ENCODE measurements at regions not wholly inside any gene's neighbourhood (a gene's known extent, or its start where the extent isn't known, plus 50 kb on each side); places are given as distances from the start of the nearest gene placed in this dataset.

DNA sequence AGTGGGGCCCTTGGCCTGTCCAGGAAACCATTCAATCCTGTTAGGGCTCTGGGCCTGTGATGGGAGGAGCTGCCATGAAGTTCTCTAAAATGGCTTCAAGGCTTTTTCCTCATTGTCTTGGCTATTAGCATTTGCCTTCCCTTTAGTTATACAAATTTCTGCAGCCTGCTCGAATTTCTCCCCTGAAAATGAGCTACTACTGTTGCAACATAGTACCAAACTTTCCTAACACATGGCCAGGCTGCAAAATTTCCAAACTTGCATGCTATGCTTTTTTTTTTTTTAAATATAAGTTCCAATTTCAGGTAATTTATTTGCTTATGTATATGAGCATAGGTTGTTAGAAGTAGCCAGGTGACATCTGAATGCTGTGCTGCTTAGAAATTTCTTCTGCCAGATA, 560.8 kb upstream of the TBL1XR1 start:
- H3K9ac ChIP-seq (ENCODE audit: low read length): no peak overlapping the region
- no peak overlapping the region for H3K4me2 ChIP-seq (ENCODE audit: low read length)
- no peak overlapping the region for H3K23ac ChIP-seq (ENCODE audit: low read length)
- no peak overlapping the region for H2BK5ac ChIP-seq (ENCODE audit: low read depth, low read length, poor library complexity)
- no peaks in the 10 kb centered on the region for H3K27me3 ChIP-seq (ENCODE audit: insufficient read depth, low read length)
- no peak overlapping the region for H4K8ac ChIP-seq (ENCODE audit: low read depth, low read length)
- no peak overlapping the region for H2BK120ac ChIP-seq (ENCODE audit: insufficient read depth, low read length, poor library complexity)
- H4K91ac ChIP-seq (ENCODE audit: low read depth, low read length): no peak overlapping the region
- peaks cover 3% of the 10 kb centered on the region in 2 experiments for H3K4me1 ChIP-seq (ENCODE audit: control insufficient read depth in 1 of 2, insufficient read depth in 2 of 2, low read length in 2 of 2)
- no peak overlapping the region for H2AFZ ChIP-seq (ENCODE audit: insufficient read depth, low read length, poor library complexity)
- H4K12ac ChIP-seq (ENCODE audit: low read depth, low read length): no peak overlapping the region
- H2BK12ac ChIP-seq (ENCODE audit: low read length): no peak overlapping the region
- H3K14ac ChIP-seq (ENCODE audit: low read length): no peak overlapping the region
- H3K18ac ChIP-seq (ENCODE audit: low read length): no peak overlapping the region
- no peak overlapping the region for H2AK5ac ChIP-seq (ENCODE audit: low read length)
- H3K36me3 ChIP-seq (ENCODE audit: control insufficient read depth in 1 of 2, insufficient read depth in 2 of 2, low read length in 2 of 2): no peaks in the 10 kb centered on the region
- WGBS (ENCODE audit: extremely low coverage, insufficient coverage, insufficient read length): no CpG with 5 or more reads among the region's 1 CpG
- no peaks in the 10 kb centered on the region for H3K79me1 ChIP-seq (ENCODE audit: low read length)
- H3K9me3 ChIP-seq (ENCODE audit: insufficient read depth, low read depth, low read length): peaks cover 3% of the 10 kb centered on the region
- no peak overlapping the region for H3K4ac ChIP-seq (ENCODE audit: low read depth, low read length)
- no peak for DNase-seq
- no peak overlapping the region for H3K4me3 ChIP-seq (ENCODE audit: low read depth, low read length)
- H3K27ac ChIP-seq (ENCODE audit: low read depth, low read length): no peak overlapping the region
- H3K79me2 ChIP-seq (ENCODE audit: control insufficient read depth, insufficient read depth, low read length, poor library complexity): no peaks in the 10 kb centered on the region

DNA sequence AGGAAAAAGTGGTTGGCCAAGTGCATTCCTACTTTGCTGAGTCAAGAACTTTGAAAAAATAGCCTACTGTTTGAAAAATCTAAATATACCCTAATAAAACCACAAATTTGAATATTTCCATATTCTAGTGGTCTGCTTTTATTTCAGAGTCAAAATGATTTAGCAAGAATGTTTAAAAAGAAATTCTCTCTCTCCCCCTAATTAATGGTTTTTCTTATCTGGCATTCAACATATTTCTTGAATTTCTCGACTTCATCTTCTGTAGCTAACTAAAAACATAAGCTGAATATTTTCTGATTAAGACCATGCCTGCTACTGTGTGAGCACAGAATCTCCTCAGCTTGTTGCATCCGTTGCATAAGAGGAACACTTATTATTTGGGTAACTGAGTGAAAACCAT, 563.5 kb upstream of the TBL1XR1 start:
- no peak overlapping the region for H4K12ac ChIP-seq (ENCODE audit: low read depth, low read length)
- no peaks in the 10 kb centered on the region for H3K4me1 ChIP-seq (ENCODE audit: control insufficient read depth in 1 of 2, insufficient read depth in 2 of 2, low read length in 2 of 2)
- no peak overlapping the region for H3K4ac ChIP-seq (ENCODE audit: low read depth, low read length)
- H3K27ac ChIP-seq (ENCODE audit: low read depth, low read length): no peak overlapping the region
- H3K27me3 ChIP-seq (ENCODE audit: insufficient read depth, low read length): no peaks in the 10 kb centered on the region
- H2BK120ac ChIP-seq (ENCODE audit: insufficient read depth, low read length, poor library complexity): no peak overlapping the region
- H2AK5ac ChIP-seq (ENCODE audit: low read length): no peak overlapping the region
- H2BK12ac ChIP-seq (ENCODE audit: low read length): no peak overlapping the region
- no peak overlapping the region for H4K8ac ChIP-seq (ENCODE audit: low read depth, low read length)
- H3K9me3 ChIP-seq (ENCODE audit: insufficient read depth, low read depth, low read length): peaks cover 3% of the 10 kb centered on the region
- H3K4me3 ChIP-seq (ENCODE audit: low read depth, low read length): no peak overlapping the region
- H3K36me3 ChIP-seq (ENCODE audit: control insufficient read depth in 1 of 2, insufficient read depth in 2 of 2, low read length in 2 of 2): no peaks in the 10 kb centered on the region
- H2AFZ ChIP-seq (ENCODE audit: insufficient read depth, low read length, poor library complexity): no peak overlapping the region
- no peaks in the 10 kb centered on the region for H3K79me1 ChIP-seq (ENCODE audit: low read length)
- no peaks in the 10 kb centered on the region for H3K79me2 ChIP-seq (ENCODE audit: control insufficient read depth, insufficient read depth, low read length, poor library complexity)
- H3K23ac ChIP-seq (ENCODE audit: low read length): no peak overlapping the region
- H3K14ac ChIP-seq (ENCODE audit: low read length): no peak overlapping the region
- H3K4me2 ChIP-seq (ENCODE audit: low read length): no peak overlapping the region
- H3K18ac ChIP-seq (ENCODE audit: low read length): no peak overlapping the region
- no peak for DNase-seq
- no CpG with 5 or more reads among the region's 2 CpGs for WGBS (ENCODE audit: extremely low coverage, insufficient coverage, insufficient read length)
- no peak overlapping the region for H2BK5ac ChIP-seq (ENCODE audit: low read depth, low read length, poor library complexity)
- no peak overlapping the region for H4K91ac ChIP-seq (ENCODE audit: low read depth, low read length)
- H3K9ac ChIP-seq (ENCODE audit: low read length): no peak overlapping the region

DNA sequence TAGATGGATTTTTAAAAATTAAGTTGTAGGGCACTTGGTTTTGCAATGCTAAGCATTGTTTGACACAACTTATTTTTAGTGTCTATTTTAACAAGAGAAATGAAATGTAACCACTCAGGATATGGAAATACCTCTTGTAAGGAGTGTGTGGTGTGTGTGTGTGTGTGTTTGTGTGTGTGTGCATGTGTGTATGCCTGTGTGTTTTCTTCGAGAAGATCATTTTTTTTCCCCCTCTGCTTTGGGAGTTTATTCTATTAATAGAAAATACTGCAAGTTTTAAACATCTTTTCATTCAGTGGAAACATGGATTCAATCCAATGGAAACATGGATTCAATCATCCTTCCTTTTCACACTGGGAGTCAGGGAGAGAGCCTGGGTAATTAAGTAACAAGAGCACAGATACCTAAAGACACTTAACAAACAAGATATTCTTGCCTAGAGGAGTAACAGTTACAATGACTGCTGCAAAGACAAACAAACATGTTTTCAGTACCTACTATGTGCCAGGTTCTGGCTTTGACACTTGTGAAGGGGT, 567.2 kb upstream of the TBL1XR1 start:
- H4K91ac ChIP-seq (ENCODE audit: low read depth, low read length): no peak overlapping the region
- no peak overlapping the region for H2AK5ac ChIP-seq (ENCODE audit: low read length)

DNA sequence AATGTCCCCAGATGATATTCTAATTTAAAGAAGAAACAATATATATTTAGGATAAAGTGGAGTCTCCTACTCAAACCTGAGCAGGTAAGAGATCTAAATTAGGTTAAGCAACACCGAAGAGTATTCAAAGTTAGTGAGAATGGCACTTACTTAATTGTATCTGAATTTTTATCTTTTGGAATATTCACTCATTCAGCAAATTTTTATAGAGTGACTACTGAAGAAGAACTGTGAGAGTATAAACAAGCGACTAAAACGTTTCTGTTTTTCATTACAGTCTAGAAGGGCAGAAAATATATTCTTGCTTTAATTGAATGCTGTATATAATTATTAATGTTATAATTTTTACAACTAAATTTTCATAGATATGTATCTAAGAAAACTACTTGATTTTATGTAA, 567.7 kb upstream of the TBL1XR1 start:
- H3K27me3 ChIP-seq (ENCODE audit: insufficient read depth, low read length): no peaks in the 10 kb centered on the region
- no peaks in the 10 kb centered on the region for H3K79me1 ChIP-seq (ENCODE audit: low read length)
- peaks cover 5% of the 10 kb centered on the region for H3K9me3 ChIP-seq (ENCODE audit: insufficient read depth, low read depth, low read length)
- H3K4me1 ChIP-seq (ENCODE audit: control insufficient read depth in 1 of 2, insufficient read depth in 2 of 2, low read length in 2 of 2): no peaks in the 10 kb centered on the region
- no peak overlapping the region for H3K4me3 ChIP-seq (ENCODE audit: low read depth, low read length)
- no peak overlapping the region for H3K9ac ChIP-seq (ENCODE audit: low read length)
- no peak overlapping the region for H2BK120ac ChIP-seq (ENCODE audit: insufficient read depth, low read length, poor library complexity)
- no peak overlapping the region for H3K27ac ChIP-seq (ENCODE audit: low read depth, low read length)
- no peak overlapping the region for H3K18ac ChIP-seq (ENCODE audit: low read length)
- H2BK5ac ChIP-seq (ENCODE audit: low read depth, low read length, poor library complexity): no peak overlapping the region
- no peak overlapping the region for H4K91ac ChIP-seq (ENCODE audit: low read depth, low read length)
- no peak overlapping the region for H3K23ac ChIP-seq (ENCODE audit: low read length)
- WGBS (ENCODE audit: extremely low coverage, insufficient coverage, insufficient read length): no CpG with 5 or more reads among the region's 3 CpGs
- H2AFZ ChIP-seq (ENCODE audit: insufficient read depth, low read length, poor library complexity): no peak overlapping the region
- no peak overlapping the region for H2BK12ac ChIP-seq (ENCODE audit: low read length)
- H4K12ac ChIP-seq (ENCODE audit: low read depth, low read length): no peak overlapping the region
- no peaks in the 10 kb centered on the region for H3K79me2 ChIP-seq (ENCODE audit: control insufficient read depth, insufficient read depth, low read length, poor library complexity)
- H3K4me2 ChIP-seq (ENCODE audit: low read length): no peak overlapping the region
- no peaks in the 10 kb centered on the region for H3K36me3 ChIP-seq (ENCODE audit: control insufficient read depth in 1 of 2, insufficient read depth in 2 of 2, low read length in 2 of 2)
- peak in 1 of 2 donors; percentile 17 for DNase-seq
- H3K4ac ChIP-seq (ENCODE audit: low read depth, low read length): no peak overlapping the region
- H3K14ac ChIP-seq (ENCODE audit: low read length): no peak overlapping the region
- no peak overlapping the region for H4K8ac ChIP-seq (ENCODE audit: low read depth, low read length)
- no peak overlapping the region for H2AK5ac ChIP-seq (ENCODE audit: low read length)

More for the DNA sequence above, 567.2 kb upstream of the TBL1XR1 start:
- H2AFZ ChIP-seq (ENCODE audit: insufficient read depth, low read length, poor library complexity): no peak overlapping the region
- H2BK5ac ChIP-seq (ENCODE audit: low read depth, low read length, poor library complexity): no peak overlapping the region
- no peak overlapping the region for H3K4me2 ChIP-seq (ENCODE audit: low read length)
- no peak overlapping the region for H3K9ac ChIP-seq (ENCODE audit: low read length)
- no peaks in the 10 kb centered on the region for H3K79me2 ChIP-seq (ENCODE audit: control insufficient read depth, insufficient read depth, low read length, poor library complexity)
- peaks cover 5% of the 10 kb centered on the region for H3K9me3 ChIP-seq (ENCODE audit: insufficient read depth, low read depth, low read length)
- H3K23ac ChIP-seq (ENCODE audit: low read length): no peak overlapping the region
- H3K4me3 ChIP-seq (ENCODE audit: low read depth, low read length): no peak overlapping the region
- no peak overlapping the region for H2BK12ac ChIP-seq (ENCODE audit: low read length)
- no peaks in the 10 kb centered on the region for H3K79me1 ChIP-seq (ENCODE audit: low read length)
- H3K4me1 ChIP-seq (ENCODE audit: control insufficient read depth in 1 of 2, insufficient read depth in 2 of 2, low read length in 2 of 2): no peaks in the 10 kb centered on the region
- no peak overlapping the region for H3K4ac ChIP-seq (ENCODE audit: low read depth, low read length)
- H3K18ac ChIP-seq (ENCODE audit: low read length): no peak overlapping the region
- H3K36me3 ChIP-seq (ENCODE audit: control insufficient read depth in 1 of 2, insufficient read depth in 2 of 2, low read length in 2 of 2): no peaks in the 10 kb centered on the region
- no peak overlapping the region for H3K27ac ChIP-seq (ENCODE audit: low read depth, low read length)
- no CpG with 5 or more reads among the region's 1 CpG for WGBS (ENCODE audit: extremely low coverage, insufficient coverage, insufficient read length)
- H3K14ac ChIP-seq (ENCODE audit: low read length): no peak overlapping the region
- H4K12ac ChIP-seq (ENCODE audit: low read depth, low read length): no peak overlapping the region
- no peaks in the 10 kb centered on the region for H3K27me3 ChIP-seq (ENCODE audit: insufficient read depth, low read length)
- no peak overlapping the region for H4K8ac ChIP-seq (ENCODE audit: low read depth, low read length)
- H2BK120ac ChIP-seq (ENCODE audit: insufficient read depth, low read length, poor library complexity): no peak overlapping the region
- no peak for DNase-seq

All from trophoblast cell (in vitro differentiated cells and primary cell).